SU-DHL-6 (cell line): ENCODE measurements at regions not wholly inside any gene's neighbourhood (a gene's known extent, or its start where the extent isn't known, plus 50 kb on each side); places are given as distances from the start of the nearest gene placed in this dataset.

ENCODE experiments used
- EZH2phosphoT487 ChIP-seq: fragments of 200-600 bp; sonication (generic), shearing (Covaris generic); conservative IDR thresholded peaks from 2 replicates; pipeline ENCODE4 v1.6.1; 2018; ENCODE audit warnings: mild to moderate bottlenecking, antibody characterized with exemption, low read length, moderate library complexity, mixed read lengths
- TF ChIP-seq, protein P1 (sequence below): fragments of 200-600 bp; sonication (generic); IDR thresholded peaks from one replicate; pipeline ENCODE4 v1.5.1; 2017; ENCODE audit warnings: antibody characterized with exemption, mild to moderate bottlenecking, low read length, moderate library complexity; ENCODE audit not compliant: insufficient read depth, poor library complexity, severe bottlenecking

DNA sequence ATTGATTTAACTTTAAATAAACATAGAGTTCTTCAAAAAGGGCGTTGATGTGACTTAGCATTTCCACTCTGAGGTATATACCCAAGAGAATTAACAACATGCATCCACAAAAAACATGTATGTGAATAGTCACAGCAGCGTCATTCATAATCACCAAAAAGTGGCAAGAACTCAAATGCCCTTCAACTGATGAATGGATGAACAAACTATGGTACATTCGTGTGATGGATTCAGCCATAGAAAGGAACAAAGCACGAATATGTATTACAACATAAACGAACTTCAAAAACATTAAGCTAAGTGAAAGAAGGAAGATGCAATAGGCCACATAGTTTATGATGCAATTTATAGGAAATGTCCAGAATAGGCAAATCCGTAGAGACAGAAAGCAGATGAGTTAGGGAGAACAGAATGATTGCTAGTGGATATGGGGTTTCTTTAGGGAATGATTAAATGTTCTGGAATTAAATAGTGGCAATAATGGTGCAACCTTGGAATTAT is 72.3 kb upstream of the UQCRFS1 start:
- TF ChIP-seq, protein P1, sequence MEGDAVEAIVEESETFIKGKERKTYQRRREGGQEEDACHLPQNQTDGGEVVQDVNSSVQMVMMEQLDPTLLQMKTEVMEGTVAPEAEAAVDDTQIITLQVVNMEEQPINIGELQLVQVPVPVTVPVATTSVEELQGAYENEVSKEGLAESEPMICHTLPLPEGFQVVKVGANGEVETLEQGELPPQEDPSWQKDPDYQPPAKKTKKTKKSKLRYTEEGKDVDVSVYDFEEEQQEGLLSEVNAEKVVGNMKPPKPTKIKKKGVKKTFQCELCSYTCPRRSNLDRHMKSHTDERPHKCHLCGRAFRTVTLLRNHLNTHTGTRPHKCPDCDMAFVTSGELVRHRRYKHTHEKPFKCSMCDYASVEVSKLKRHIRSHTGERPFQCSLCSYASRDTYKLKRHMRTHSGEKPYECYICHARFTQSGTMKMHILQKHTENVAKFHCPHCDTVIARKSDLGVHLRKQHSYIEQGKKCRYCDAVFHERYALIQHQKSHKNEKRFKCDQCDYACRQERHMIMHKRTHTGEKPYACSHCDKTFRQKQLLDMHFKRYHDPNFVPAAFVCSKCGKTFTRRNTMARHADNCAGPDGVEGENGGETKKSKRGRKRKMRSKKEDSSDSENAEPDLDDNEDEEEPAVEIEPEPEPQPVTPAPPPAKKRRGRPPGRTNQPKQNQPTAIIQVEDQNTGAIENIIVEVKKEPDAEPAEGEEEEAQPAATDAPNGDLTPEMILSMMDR, result no peak
- TF ChIP-seq EZH2phosphoT487, result no peak
